HCT116 (cell line): ENCODE measurements at regions not wholly inside any gene's neighbourhood (a gene's known extent, or its start where the extent isn't known, plus 50 kb on each side); places are given as distances from the start of the nearest gene placed in this dataset.

Experiments used
- EGR1 ChIP-seq: IDR thresholded peaks from 2 replicates; pipeline ENCODE4 v1.6.1; 2012; ENCODE audit warnings: low read depth
- POLR2AphosphoS5 ChIP-seq: IDR thresholded peaks from 2 replicates; pipeline ENCODE4 v1.6.1; 2011; ENCODE audit warnings: mild to moderate bottlenecking, low read depth, low read length, moderate library complexity
- RAD21 ChIP-seq: IDR thresholded peaks from 2 replicates; pipeline ENCODE4 v1.6.1; 2012; ENCODE audit warnings: low read depth, mild to moderate bottlenecking
- SIN3A ChIP-seq: IDR thresholded peaks from 2 replicates; pipeline ENCODE4 v1.6.1; 2012; ENCODE audit warnings: low read depth
- SP1 ChIP-seq: IDR thresholded peaks from 2 replicates; pipeline ENCODE4 v1.6.1; 2012; ENCODE audit warnings: low read depth
- ZNF274 ChIP-seq: fragments of 200-500 bp; sonication (Bioruptor generic); IDR thresholded peaks from 2 replicates; pipeline ENCODE4 v1.6.1; 2014; ENCODE audit warnings: mild to moderate bottlenecking, low read depth, low read length, inconsistent platforms
- TF ChIP-seq, protein P1 (sequence below), 3 experiments: fragments of 200-600 bp in 1 of 3; sonication (generic) in 1 of 3; IDR thresholded peaks in 2 of 3; conservative IDR thresholded peaks in 1 of 3; 2 replicates each; pipeline ENCODE4 v1.5.1; 2012 to 2017; ENCODE audit warnings: low read depth in 2 of 3, low read length in 2 of 3, antibody characterized with exemption in 1 of 3, borderline replicate concordance in 1 of 3, control low read depth in 1 of 3, mild to moderate bottlenecking in 1 of 3, mixed read lengths in 1 of 3, mixed run types in 1 of 3, moderate library complexity in 1 of 3; ENCODE audit not compliant: insufficient read depth in 1 of 3

DNA sequence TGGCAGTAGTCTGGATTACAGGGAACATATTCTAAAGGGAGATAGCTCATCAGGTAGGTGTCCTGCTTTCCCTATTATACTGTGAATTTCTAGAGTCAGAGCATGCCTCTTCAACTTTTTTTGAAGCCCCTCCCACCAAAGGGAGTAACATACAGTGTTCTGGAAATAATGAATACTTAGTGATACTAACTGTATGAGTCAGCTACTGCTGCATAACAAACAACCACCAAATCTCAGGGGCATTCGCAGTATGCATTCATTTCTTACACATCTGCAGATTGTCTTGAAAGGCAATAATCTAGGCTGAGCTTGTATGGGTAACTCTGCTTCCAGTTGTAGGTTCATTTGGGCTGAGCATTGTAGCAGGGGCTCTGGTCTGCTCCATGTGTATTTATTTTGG is 409.7 kb upstream of the SPRED2 start:
- TF ChIP-seq, protein P1, sequence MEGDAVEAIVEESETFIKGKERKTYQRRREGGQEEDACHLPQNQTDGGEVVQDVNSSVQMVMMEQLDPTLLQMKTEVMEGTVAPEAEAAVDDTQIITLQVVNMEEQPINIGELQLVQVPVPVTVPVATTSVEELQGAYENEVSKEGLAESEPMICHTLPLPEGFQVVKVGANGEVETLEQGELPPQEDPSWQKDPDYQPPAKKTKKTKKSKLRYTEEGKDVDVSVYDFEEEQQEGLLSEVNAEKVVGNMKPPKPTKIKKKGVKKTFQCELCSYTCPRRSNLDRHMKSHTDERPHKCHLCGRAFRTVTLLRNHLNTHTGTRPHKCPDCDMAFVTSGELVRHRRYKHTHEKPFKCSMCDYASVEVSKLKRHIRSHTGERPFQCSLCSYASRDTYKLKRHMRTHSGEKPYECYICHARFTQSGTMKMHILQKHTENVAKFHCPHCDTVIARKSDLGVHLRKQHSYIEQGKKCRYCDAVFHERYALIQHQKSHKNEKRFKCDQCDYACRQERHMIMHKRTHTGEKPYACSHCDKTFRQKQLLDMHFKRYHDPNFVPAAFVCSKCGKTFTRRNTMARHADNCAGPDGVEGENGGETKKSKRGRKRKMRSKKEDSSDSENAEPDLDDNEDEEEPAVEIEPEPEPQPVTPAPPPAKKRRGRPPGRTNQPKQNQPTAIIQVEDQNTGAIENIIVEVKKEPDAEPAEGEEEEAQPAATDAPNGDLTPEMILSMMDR (IDR thresholded peaks at IDR 0.05 in 2 of 3, conservative IDR thresholded peaks at IDR 0.05 in 1 of 3; ENCODE audit: borderline replicate concordance in 1 of 3, insufficient read depth in 1 of 3, low read depth in 2 of 3, low read length in 2 of 3) = no peak
- TF ChIP-seq SIN3A (no peak), EGR1 (no peak), SP1 (no peak), POLR2AphosphoS5 (no peak), ZNF274 (no peak), RAD21 (no peak)
